GM12878 (cell line): ENCODE measurements at regions not wholly inside any gene's neighbourhood (a gene's known extent, or its start where the extent isn't known, plus 50 kb on each side); places are given as distances from the start of the nearest gene placed in this dataset.

ENCODE experiments used
- BCL11A ChIP-seq: IDR thresholded peaks from 2 replicates; pipeline ENCODE4 v1.6.1; 2011; ENCODE audit warnings: low read depth, low read length
- CEBPB ChIP-seq, 2 experiments: fragments of 150-350 bp in 1 of 2; IDR thresholded peaks; 2 replicates each; pipeline ENCODE4 v1.6.1; 2012 to 2014; ENCODE audit warnings: low read depth in 2 of 2, low read length in 2 of 2, borderline replicate concordance in 1 of 2, inconsistent platforms in 1 of 2
- E2F8 ChIP-seq: fragments of 450-650 bp; IDR thresholded peaks from 2 replicates; pipeline ENCODE4 v1.6.1; 2018; ENCODE audit warnings: mild to moderate bottlenecking, low read depth, moderate library complexity; ENCODE audit not compliant: partially characterized antibody
- EP300 ChIP-seq, 2 experiments: fragments of 150-350 bp in 1 of 2; IDR thresholded peaks; 2 replicates each; pipeline ENCODE4 v1.6.1; 2011 to 2012; ENCODE audit warnings: low read depth in 2 of 2, low read length in 2 of 2, borderline replicate concordance in 1 of 2, improper control_type of control experiment in 1 of 2, inconsistent platforms in 1 of 2; ENCODE audit not compliant: control insufficient read depth in 1 of 2
- ESRRA ChIP-seq: IDR thresholded peaks from 2 replicates; pipeline ENCODE4 v1.6.1; 2012; ENCODE audit warnings: mild to moderate bottlenecking, low read length, improper control_type of control experiment
- EZH2 ChIP-seq: IDR thresholded peaks from 2 replicates; pipeline ENCODE4 v1.6.1; 2012; ENCODE audit warnings: low read depth, mild to moderate bottlenecking, control low read depth, inconsistent platforms, low read length, borderline replicate concordance; ENCODE audit not compliant: control insufficient read depth
- GABPA ChIP-seq: IDR thresholded peaks from 2 replicates; pipeline ENCODE4 v1.6.1; 2014; ENCODE audit warnings: antibody characterized with exemption, low read depth, mild to moderate bottlenecking, inconsistent platforms
- POLR2A ChIP-seq: IDR thresholded peaks from 2 replicates; pipeline ENCODE4 v1.6.1; 2011; ENCODE audit warnings: low read depth, mild to moderate bottlenecking, low read length
- POLR2AphosphoS2 ChIP-seq: IDR thresholded peaks from 2 replicates; pipeline ENCODE4 v1.6.1; 2011; ENCODE audit warnings: low read depth, mild to moderate bottlenecking, low read length, improper control_type of control experiment, moderate library complexity
- REST ChIP-seq: IDR thresholded peaks from 2 replicates; pipeline ENCODE4 v1.6.1; 2012; ENCODE audit warnings: mild to moderate bottlenecking, low read depth, low read length
- SUZ12 ChIP-seq: fragments of 200-600 bp; sonication (generic); IDR thresholded peaks from one replicate; pipeline ENCODE4 v1.6.1; 2018; ENCODE audit warnings: antibody characterized with exemption, mild to moderate bottlenecking; ENCODE audit not compliant: unreplicated experiment
- TF ChIP-seq, protein P1 (sequence below), 3 experiments: IDR thresholded peaks in 2 of 3; conservative IDR thresholded peaks in 1 of 3; 2 replicates each; pipeline ENCODE4 v1.5.1; 2011; ENCODE audit warnings: low read depth in 3 of 3, low read length in 3 of 3, mild to moderate bottlenecking in 3 of 3, control low read depth in 2 of 3, moderate library complexity in 2 of 3, inconsistent platforms in 1 of 3, mixed read lengths in 1 of 3; ENCODE audit not compliant: control insufficient read depth in 2 of 3, insufficient read depth in 1 of 3; ENCODE audit errors: extremely low read depth in 1 of 3

DNA sequence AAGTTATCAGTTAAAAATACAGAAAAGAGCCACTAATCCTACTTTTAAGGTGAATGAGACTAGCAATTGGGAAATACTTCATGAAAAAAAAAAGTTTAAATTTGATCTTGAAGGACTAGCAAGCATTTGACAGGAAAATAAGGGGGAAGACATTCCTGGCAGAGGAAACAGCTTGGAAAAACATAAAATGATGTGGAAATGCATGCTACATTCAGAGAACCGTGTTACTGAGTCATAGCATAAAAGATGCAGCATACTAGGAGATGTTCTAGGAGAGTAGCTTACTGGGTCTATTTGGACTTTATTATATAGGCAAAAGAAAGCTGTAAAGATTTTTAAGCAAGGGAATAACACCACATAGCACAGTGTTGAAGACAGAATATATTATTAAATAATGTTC lies 108.6 kb upstream of the COL1A2 start:
- no peak for TF ChIP-seq BCL11A
- no peak for TF ChIP-seq POLR2A
- TF ChIP-seq, protein P1, sequence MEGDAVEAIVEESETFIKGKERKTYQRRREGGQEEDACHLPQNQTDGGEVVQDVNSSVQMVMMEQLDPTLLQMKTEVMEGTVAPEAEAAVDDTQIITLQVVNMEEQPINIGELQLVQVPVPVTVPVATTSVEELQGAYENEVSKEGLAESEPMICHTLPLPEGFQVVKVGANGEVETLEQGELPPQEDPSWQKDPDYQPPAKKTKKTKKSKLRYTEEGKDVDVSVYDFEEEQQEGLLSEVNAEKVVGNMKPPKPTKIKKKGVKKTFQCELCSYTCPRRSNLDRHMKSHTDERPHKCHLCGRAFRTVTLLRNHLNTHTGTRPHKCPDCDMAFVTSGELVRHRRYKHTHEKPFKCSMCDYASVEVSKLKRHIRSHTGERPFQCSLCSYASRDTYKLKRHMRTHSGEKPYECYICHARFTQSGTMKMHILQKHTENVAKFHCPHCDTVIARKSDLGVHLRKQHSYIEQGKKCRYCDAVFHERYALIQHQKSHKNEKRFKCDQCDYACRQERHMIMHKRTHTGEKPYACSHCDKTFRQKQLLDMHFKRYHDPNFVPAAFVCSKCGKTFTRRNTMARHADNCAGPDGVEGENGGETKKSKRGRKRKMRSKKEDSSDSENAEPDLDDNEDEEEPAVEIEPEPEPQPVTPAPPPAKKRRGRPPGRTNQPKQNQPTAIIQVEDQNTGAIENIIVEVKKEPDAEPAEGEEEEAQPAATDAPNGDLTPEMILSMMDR (IDR thresholded peaks at IDR 0.05 in 2 of 3, conservative IDR thresholded peaks at IDR 0.05 in 1 of 3; ENCODE audit: control insufficient read depth in 2 of 3, extremely low read depth in 1 of 3, insufficient read depth in 1 of 3, low read depth in 3 of 3, low read length in 3 of 3), result no peak
- no peak for TF ChIP-seq POLR2AphosphoS2
- no peak for TF ChIP-seq EZH2
- TF ChIP-seq ESRRA, result no peak
- TF ChIP-seq CEBPB (IDR thresholded peaks at IDR 0.05; ENCODE audit: borderline replicate concordance in 1 of 2, low read depth in 2 of 2, low read length in 2 of 2), result no peak
- no peak for TF ChIP-seq REST
- no peak for TF ChIP-seq GABPA
- no peak for TF ChIP-seq EP300 (IDR thresholded peaks at IDR 0.05; ENCODE audit: borderline replicate concordance in 1 of 2, control insufficient read depth in 1 of 2, low read depth in 2 of 2, low read length in 2 of 2)
- TF ChIP-seq SUZ12, result no peak
- no peak for TF ChIP-seq E2F8
